ENCODE measurements at regions not wholly inside any gene's neighbourhood (a gene's known extent, or its start where the extent isn't known, plus 50 kb on each side); places are given as distances from the start of the nearest gene placed in this dataset.

DNA sequence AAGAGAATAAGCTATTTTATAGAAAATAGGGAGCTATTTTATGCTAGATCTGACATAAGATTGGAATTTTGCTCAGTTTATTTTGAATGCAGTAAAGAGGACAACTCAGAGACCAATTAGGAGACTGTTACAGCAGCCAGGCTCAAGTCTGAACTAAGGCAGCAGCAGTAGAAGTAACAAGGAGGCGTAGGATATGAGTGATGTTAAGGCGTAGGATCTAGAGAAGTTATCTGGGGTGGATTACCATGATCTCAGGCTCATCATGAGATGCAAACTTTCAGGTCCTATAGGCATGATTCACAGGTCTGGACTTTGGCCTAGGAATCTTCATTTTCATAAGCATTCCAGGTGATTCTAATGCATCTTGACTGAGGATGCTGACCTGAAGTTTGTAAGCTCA, 108.9 kb upstream of the BLID start:
- no peaks in the 10 kb centered on the region for H3K4me1 ChIP-seq (ENCODE audit: low read length)
- H3K79me2 ChIP-seq (ENCODE audit: low read length) = no peaks in the 10 kb centered on the region
- DNase-seq = no peak
- H3F3A ChIP-seq (ENCODE audit: insufficient read depth, low read length) = no peaks in the 10 kb centered on the region
- H3K27ac ChIP-seq (ENCODE audit: low read length) = no peak overlapping the region
- H3K9me3 ChIP-seq (replicated peaks; ENCODE audit: insufficient read depth, low read length) = no peaks in the 10 kb centered on the region
- no peak overlapping the region for H2AFZ ChIP-seq (ENCODE audit: low read length)
- H3K9me2 ChIP-seq (replicated peaks; ENCODE audit: insufficient read depth, low read length) = no peaks in the 10 kb centered on the region
- no peak for TF ChIP-seq EZH2phosphoT487 (IDR thresholded peaks at IDR 0.05; ENCODE audit: low read length)
- TF ChIP-seq EZH2 (optimal IDR thresholded peaks at IDR 0.05; ENCODE audit: low read depth, low read length) = no peak
- TF ChIP-seq, protein P1, sequence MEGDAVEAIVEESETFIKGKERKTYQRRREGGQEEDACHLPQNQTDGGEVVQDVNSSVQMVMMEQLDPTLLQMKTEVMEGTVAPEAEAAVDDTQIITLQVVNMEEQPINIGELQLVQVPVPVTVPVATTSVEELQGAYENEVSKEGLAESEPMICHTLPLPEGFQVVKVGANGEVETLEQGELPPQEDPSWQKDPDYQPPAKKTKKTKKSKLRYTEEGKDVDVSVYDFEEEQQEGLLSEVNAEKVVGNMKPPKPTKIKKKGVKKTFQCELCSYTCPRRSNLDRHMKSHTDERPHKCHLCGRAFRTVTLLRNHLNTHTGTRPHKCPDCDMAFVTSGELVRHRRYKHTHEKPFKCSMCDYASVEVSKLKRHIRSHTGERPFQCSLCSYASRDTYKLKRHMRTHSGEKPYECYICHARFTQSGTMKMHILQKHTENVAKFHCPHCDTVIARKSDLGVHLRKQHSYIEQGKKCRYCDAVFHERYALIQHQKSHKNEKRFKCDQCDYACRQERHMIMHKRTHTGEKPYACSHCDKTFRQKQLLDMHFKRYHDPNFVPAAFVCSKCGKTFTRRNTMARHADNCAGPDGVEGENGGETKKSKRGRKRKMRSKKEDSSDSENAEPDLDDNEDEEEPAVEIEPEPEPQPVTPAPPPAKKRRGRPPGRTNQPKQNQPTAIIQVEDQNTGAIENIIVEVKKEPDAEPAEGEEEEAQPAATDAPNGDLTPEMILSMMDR (IDR thresholded peaks at IDR 0.05; ENCODE audit: low read length) = no peak
- no peaks in the 10 kb centered on the region for H3K27me3 ChIP-seq (replicated peaks; ENCODE audit: insufficient read depth, low read length)
- H3K4me3 ChIP-seq (ENCODE audit: low read length) = no peak overlapping the region
- no peak overlapping the region for H3K9ac ChIP-seq (ENCODE audit: low read length)
- no peaks in the 10 kb centered on the region for H4K20me1 ChIP-seq (ENCODE audit: insufficient read depth, low read length)
- no peaks in the 10 kb centered on the region for H3K36me3 ChIP-seq (replicated peaks; ENCODE audit: insufficient read depth, low read length)
- H3K4me2 ChIP-seq (ENCODE audit: low read depth, low read length) = no peak overlapping the region

DNA sequence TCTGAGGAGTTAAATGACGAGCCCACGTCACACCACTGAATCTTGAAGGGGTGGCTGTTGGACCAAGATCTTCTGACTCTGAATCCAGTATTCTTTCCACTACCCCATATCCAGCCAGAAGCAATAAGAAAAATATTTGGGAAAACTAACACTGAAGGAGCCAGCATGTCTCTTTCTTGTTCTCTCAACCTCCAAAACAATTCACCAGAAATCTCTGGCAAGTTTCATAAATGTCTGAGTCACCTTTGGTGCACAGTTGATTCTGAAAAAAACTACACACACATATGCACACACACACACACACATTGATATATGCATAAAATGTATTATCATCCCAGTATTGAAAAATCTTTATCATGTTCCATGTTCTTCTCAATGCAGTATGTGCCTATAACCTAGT, 104.3 kb upstream of the BLID start:
- Histone ChIP-seq H3K4me2 (ENCODE audit: low read depth, low read length) (no peak overlapping the region), H3K9me2 (replicated peaks; ENCODE audit: insufficient read depth, low read length) (no peaks in the 10 kb centered on the region), H3K9ac (ENCODE audit: low read length) (no peak overlapping the region), H3K27me3 (replicated peaks; ENCODE audit: insufficient read depth, low read length) (no peaks in the 10 kb centered on the region), H4K20me1 (ENCODE audit: insufficient read depth, low read length) (no peaks in the 10 kb centered on the region), H3K4me1 (ENCODE audit: low read length) (no peaks in the 10 kb centered on the region), H3K79me2 (ENCODE audit: low read length) (no peaks in the 10 kb centered on the region), H2AFZ (ENCODE audit: low read length) (no peak overlapping the region), H3K36me3 (replicated peaks; ENCODE audit: insufficient read depth, low read length) (no peaks in the 10 kb centered on the region), H3K4me3 (ENCODE audit: low read length) (no peak overlapping the region), H3K27ac (ENCODE audit: low read length) (no peak overlapping the region), H3F3A (ENCODE audit: insufficient read depth, low read length) (no peaks in the 10 kb centered on the region), H3K9me3 (replicated peaks; ENCODE audit: insufficient read depth, low read length) (no peaks in the 10 kb centered on the region)
- DNase-seq = no peak
- TF ChIP-seq, protein P1 (IDR thresholded peaks at IDR 0.05; ENCODE audit: low read length) = no peak
- TF ChIP-seq EZH2phosphoT487 (IDR thresholded peaks at IDR 0.05; ENCODE audit: low read length) (no peak), EZH2 (optimal IDR thresholded peaks at IDR 0.05; ENCODE audit: low read depth, low read length) (no peak)

GRCh38 chr11:122219791-122220190, 103.8 kb upstream of the BLID start:
- Histone ChIP-seq H3K4me2 (ENCODE audit: low read depth, low read length) (no peak overlapping the region), H3K27me3 (replicated peaks; ENCODE audit: insufficient read depth, low read length) (no peaks in the 10 kb centered on the region), H3K4me1 (ENCODE audit: low read length) (no peaks in the 10 kb centered on the region), H3K79me2 (ENCODE audit: low read length) (no peaks in the 10 kb centered on the region), H3K27ac (ENCODE audit: low read length) (no peak overlapping the region), H3K9ac (ENCODE audit: low read length) (no peak overlapping the region), H3K36me3 (replicated peaks; ENCODE audit: insufficient read depth, low read length) (no peaks in the 10 kb centered on the region), H3K9me2 (replicated peaks; ENCODE audit: insufficient read depth, low read length) (no peaks in the 10 kb centered on the region), H2AFZ (ENCODE audit: low read length) (no peak overlapping the region), H3F3A (ENCODE audit: insufficient read depth, low read length) (no peaks in the 10 kb centered on the region), H4K20me1 (ENCODE audit: insufficient read depth, low read length) (no peaks in the 10 kb centered on the region), H3K4me3 (ENCODE audit: low read length) (no peak overlapping the region), H3K9me3 (replicated peaks; ENCODE audit: insufficient read depth, low read length) (no peaks in the 10 kb centered on the region)
- DNase-seq = no peak
- no peak for TF ChIP-seq EZH2phosphoT487 (IDR thresholded peaks at IDR 0.05; ENCODE audit: low read length)
- TF ChIP-seq, protein P1 (IDR thresholded peaks at IDR 0.05; ENCODE audit: low read length) = no peak
- no peak for TF ChIP-seq EZH2 (optimal IDR thresholded peaks at IDR 0.05; ENCODE audit: low read depth, low read length)
